ENCODE measurements at regions not wholly inside any gene's neighbourhood (a gene's known extent, or its start where the extent isn't known, plus 50 kb on each side); places are given as distances from the start of the nearest gene placed in this dataset.

- TF ChIP-seq ZNF253 (CRISPR knock-in tag; conservative IDR thresholded peaks at IDR 0.05) (no peak), CTCF (IDR thresholded peaks at IDR 0.05 in 2 of 3, conservative IDR thresholded peaks at IDR 0.05 in 1 of 3; ENCODE audit: insufficient read depth in 2 of 3, low read depth in 1 of 3, low read length in 3 of 3) (no peak), SMC3 (conservative IDR thresholded peaks at IDR 0.05; ENCODE audit: insufficient read depth, low read depth, low read length) (no peak), ZNF274 (IDR thresholded peaks at IDR 0.05; ENCODE audit: borderline replicate concordance, low read depth, low read length) (no peak)
These were observed 56.2 kb downstream of the KLHDC7A start for GRCh38 chr1:18536915-18537314.
